ENCODE measurements at regions not wholly inside any gene's neighbourhood (a gene's known extent, or its start where the extent isn't known, plus 50 kb on each side); places are given as distances from the start of the nearest gene placed in this dataset.

GRCh38 chr3:95905182-95905581 lies 909.2 kb upstream of the EPHA6 start:
- H3K4me3 ChIP-seq (replicated peaks in 1 of 2; ENCODE audit: low read depth in 2 of 2, low read length in 2 of 2): no peak overlapping the region
- TF ChIP-seq CTCF (IDR thresholded peaks at IDR 0.05; ENCODE audit: low read depth, low read length): no peak
- DNase-seq (ENCODE audit: low read depth in 2 of 2): peak in 1 of 2 donors; percentile 46

GRCh38 chr3:95911767-95912166 lies 902.6 kb upstream of the EPHA6 start:
- DNase-seq (ENCODE audit: low read depth in 2 of 2): no peak
- no peak overlapping the region for H3K4me3 ChIP-seq (replicated peaks in 1 of 2; ENCODE audit: low read depth in 2 of 2, low read length in 2 of 2)
- no peak for TF ChIP-seq CTCF (IDR thresholded peaks at IDR 0.05; ENCODE audit: low read depth, low read length)

- TF ChIP-seq CTCF (IDR thresholded peaks at IDR 0.05; ENCODE audit: low read depth, low read length): no peak
- peak; percentile 97 to 99 for DNase-seq (ENCODE audit: low read depth in 2 of 2)
- H3K4me3 ChIP-seq (replicated peaks in 1 of 2; ENCODE audit: low read depth in 2 of 2, low read length in 2 of 2): peak overlapping the region in 1 of 2 donors; percentile 21
These were observed 890.7 kb upstream of the EPHA6 start for GRCh38 chr3:95923496-95924210.

- TF ChIP-seq CTCF (IDR thresholded peaks at IDR 0.05; ENCODE audit: low read depth, low read length): no peak
- no peak overlapping the region for H3K4me3 ChIP-seq (replicated peaks in 1 of 2; ENCODE audit: low read depth in 2 of 2, low read length in 2 of 2)
- no peak for DNase-seq (ENCODE audit: low read depth in 2 of 2)
These were observed 887.4 kb upstream of the EPHA6 start for GRCh38 chr3:95926904-95927501.

- no peak for DNase-seq (ENCODE audit: low read depth in 2 of 2)
- no peak for TF ChIP-seq CTCF (IDR thresholded peaks at IDR 0.05; ENCODE audit: low read depth, low read length)
- no peak overlapping the region for H3K4me3 ChIP-seq (replicated peaks in 1 of 2; ENCODE audit: low read depth in 2 of 2, low read length in 2 of 2)
These were observed 880.2 kb upstream of the EPHA6 start for GRCh38 chr3:95934181-95934580.

- no peak overlapping the region for H3K4me3 ChIP-seq (replicated peaks in 1 of 2; ENCODE audit: low read depth in 2 of 2, low read length in 2 of 2)
- no peak for TF ChIP-seq CTCF (IDR thresholded peaks at IDR 0.05; ENCODE audit: low read depth, low read length)
- DNase-seq (ENCODE audit: low read depth in 2 of 2): no peak
These were observed 875.1 kb upstream of the EPHA6 start for GRCh38 chr3:95939235-95939809.

All from cardiac fibroblast (primary cell).